C1 segment of cervical spinal cord (tissue), 14 donors: ENCODE measurements at regions not wholly inside any gene's neighbourhood (a gene's known extent, or its start where the extent isn't known, plus 50 kb on each side); places are given as distances from the start of the nearest gene placed in this dataset.
"Not testable (repeated sequence)": the region's sequence is repeated elsewhere in the genome, so short reads cannot be mapped to it uniquely, and the experiment has no call there.

ENCODE experiments used
- DNase-seq, 14 donors: peaks; one replicate each; lab custom pipeline; 2025; lab: John Stamatoyannopoulos, UW

- DNase-seq: no peak
Measured at GRCh38 chr3:166663194-166663593, 716.9 kb downstream of the ZBBX start.

GRCh38 chr3:166661621-166662020 is 718.5 kb downstream of the ZBBX start:
- no peak for DNase-seq

GRCh38 chr3:166660962-166661361 is 719.1 kb downstream of the ZBBX start:
- DNase-seq: no peak

- no peak for DNase-seq
Measured at GRCh38 chr3:166637984-166638530, 742.0 kb downstream of the ZBBX start.

GRCh38 chr3:166634091-166634746 is 745.9 kb downstream of the ZBBX start:
- no peak for DNase-seq

- no peak for DNase-seq
Measured at GRCh38 chr3:166630190-166630589, 749.9 kb downstream of the ZBBX start.

GRCh38 chr3:166613365-166613764 is 766.7 kb downstream of the ZBBX start:
- DNase-seq: no peak

GRCh38 chr3:166612761-166613160 is 767.3 kb downstream of the ZBBX start:
- DNase-seq: not testable (repeated sequence)

- DNase-seq: no peak
Measured at GRCh38 chr3:166607933-166608521, 770.8 kb upstream of the BCHE start.

- no peak for DNase-seq
Measured at GRCh38 chr3:166606988-166607387, 769.8 kb upstream of the BCHE start.

GRCh38 chr3:166593776-166594175 is 756.6 kb upstream of the BCHE start:
- no peak for DNase-seq

GRCh38 chr3:166582236-166582635 is 745.0 kb upstream of the BCHE start:
- no peak for DNase-seq

- no peak for DNase-seq
Measured at GRCh38 chr3:166580561-166580960, 743.3 kb upstream of the BCHE start.

- no peak for DNase-seq
Measured at GRCh38 chr3:166575161-166575560, 737.9 kb upstream of the BCHE start.

- DNase-seq: not testable (repeated sequence)
Measured at GRCh38 chr3:166571686-166572085, 734.5 kb upstream of the BCHE start.

GRCh38 chr3:166570102-166570501 is 732.9 kb upstream of the BCHE start:
- DNase-seq: no peak

GRCh38 chr3:166569589-166569988 is 732.4 kb upstream of the BCHE start:
- DNase-seq: no peak

GRCh38 chr3:166560253-166560652 is 723.0 kb upstream of the BCHE start:
- no peak for DNase-seq

- DNase-seq: no peak
Measured at GRCh38 chr3:166556955-166557354, 719.7 kb upstream of the BCHE start.

GRCh38 chr3:166554023-166554422 is 716.8 kb upstream of the BCHE start:
- no peak for DNase-seq

- no peak for DNase-seq
Measured at GRCh38 chr3:166533740-166534139, 696.5 kb upstream of the BCHE start.

GRCh38 chr3:166531730-166532129 is 694.5 kb upstream of the BCHE start:
- DNase-seq: no peak

- no peak for DNase-seq
Measured at GRCh38 chr3:166527325-166527724, 690.1 kb upstream of the BCHE start.
